Tibial nerve (tissue), 4 donors: ENCODE measurements at regions not wholly inside any gene's neighbourhood (a gene's known extent, or its start where the extent isn't known, plus 50 kb on each side); places are given as distances from the start of the nearest gene placed in this dataset.

Experiments used
- DNase-seq, 2 donors: peaks; one replicate each; pipeline ENCODE4 v3.0.0-alpha.2; 2019; ENCODE audit warnings: low spot score in 2 of 2
- H3K27ac ChIP-seq, 4 donors: fragments of 200-600 bp; sonication (generic) in 3 of 4; one replicate each; pipeline ENCODE4 v1.5.1; 2017 to 2019; ENCODE audit warnings: mild to moderate bottlenecking in 1 of 4
- H3K27me3 ChIP-seq, 2 donors: fragments of 200-600 bp; sonication (generic) in 1 of 2; one replicate each; pipeline versions ENCODE4 v1.5.1 to v1.6.0; 2017 to 2019
- H3K36me3 ChIP-seq, 3 donors: fragments of 200-600 bp; sonication (generic); one replicate each; pipeline ENCODE4 v1.5.1; 2018 to 2019
- H3K4me1 ChIP-seq, 4 donors: fragments of 200-600 bp; sonication (generic) in 3 of 4; one replicate each; pipeline ENCODE4 v1.5.1; 2017 to 2019
- H3K4me3 ChIP-seq, 4 donors: fragments of 200-600 bp; sonication (generic) in 3 of 4; one replicate each; pipeline ENCODE4 v1.5.1; 2017 to 2019; ENCODE audit warnings: mild to moderate bottlenecking in 1 of 4, moderate library complexity in 1 of 4
- H3K9me3 ChIP-seq, 4 donors: fragments of 200-600 bp; sonication (generic) in 3 of 4; one replicate each; pipeline ENCODE4 v1.5.1; 2017 to 2019
- EP300 ChIP-seq, 2 donors: sonication (generic); formaldehyde crosslinking; IDR thresholded peaks; one replicate each; pipeline ENCODE4 v1.6.1; 2017; ENCODE audit warnings: antibody characterized with exemption in 2 of 2, mild to moderate bottlenecking in 1 of 2
- POLR2A ChIP-seq, 2 donors: fragments of 450-650 bp; IDR thresholded peaks; one replicate each; pipeline ENCODE4 v1.6.1; 2017; ENCODE audit warnings: antibody characterized with exemption in 2 of 2, mild to moderate bottlenecking in 2 of 2, moderate library complexity in 2 of 2
- WGBS, 2 donors: methylation state at CpG; one replicate each; pipeline ENCODE4 v1.1.5; 2018; 5-methylcytosine and 5-hydroxymethylcytosine counted together
- TF ChIP-seq, protein P1 (sequence below), 5 experiments: fragments of 200-600 bp in 3 of 5; fragments of 450-650 bp in 2 of 5; sonication (generic) in 3 of 5; IDR thresholded peaks; one replicate each; pipeline ENCODE4 v1.5.1; 2016 to 2019; ENCODE audit warnings: antibody characterized with exemption in 5 of 5, mild to moderate bottlenecking in 3 of 5, moderate library complexity in 2 of 5

DNA sequence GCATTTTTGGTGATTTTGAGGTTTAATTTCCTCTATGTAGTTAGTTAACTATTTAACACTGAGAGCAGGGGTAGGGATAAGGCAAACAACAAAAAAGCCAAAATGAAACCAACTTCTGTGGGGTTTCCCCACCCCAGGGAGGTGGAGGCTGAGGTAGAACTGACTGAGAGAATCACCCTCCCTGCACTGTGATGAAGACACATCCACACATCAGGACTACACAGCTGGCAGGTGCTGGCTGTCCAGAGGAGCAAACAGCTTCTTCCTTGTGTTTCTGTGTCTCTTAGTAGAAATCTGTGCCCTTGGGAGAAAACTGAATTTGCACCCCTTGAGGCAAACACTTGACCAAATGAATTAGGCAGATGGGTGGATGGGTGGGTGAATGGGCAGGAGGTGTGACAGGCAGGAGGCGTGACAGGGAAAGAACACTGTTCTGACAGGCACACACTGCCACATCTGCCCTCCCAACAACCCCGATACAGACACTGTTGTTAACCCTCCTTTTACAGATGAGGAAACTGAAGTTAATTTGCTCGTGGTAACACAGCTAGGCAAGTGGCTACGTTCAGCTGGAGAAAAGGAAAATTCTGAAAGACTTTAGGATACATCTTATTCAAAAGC is 62.9 kb upstream of the AMZ2 start:
- WGBS, 2 donors = 79% methylated on average over 4 of the region's 4 CpGs
- H3K27ac ChIP-seq = peak overlapping the region in 1 of 4 donors; percentile 7
- no peak for DNase-seq
- H3K4me3 ChIP-seq = no peak overlapping the region
- peaks cover 0 to 4% (median 0%) of the 10 kb centered on the region in 4 donors for H3K4me1 ChIP-seq
- H3K9me3 ChIP-seq = no peaks in the 10 kb centered on the region
- no peak for TF ChIP-seq EP300 (IDR thresholded peaks at IDR 0.05)
- no peak for TF ChIP-seq POLR2A (IDR thresholded peaks at IDR 0.05)
- TF ChIP-seq, protein P1, sequence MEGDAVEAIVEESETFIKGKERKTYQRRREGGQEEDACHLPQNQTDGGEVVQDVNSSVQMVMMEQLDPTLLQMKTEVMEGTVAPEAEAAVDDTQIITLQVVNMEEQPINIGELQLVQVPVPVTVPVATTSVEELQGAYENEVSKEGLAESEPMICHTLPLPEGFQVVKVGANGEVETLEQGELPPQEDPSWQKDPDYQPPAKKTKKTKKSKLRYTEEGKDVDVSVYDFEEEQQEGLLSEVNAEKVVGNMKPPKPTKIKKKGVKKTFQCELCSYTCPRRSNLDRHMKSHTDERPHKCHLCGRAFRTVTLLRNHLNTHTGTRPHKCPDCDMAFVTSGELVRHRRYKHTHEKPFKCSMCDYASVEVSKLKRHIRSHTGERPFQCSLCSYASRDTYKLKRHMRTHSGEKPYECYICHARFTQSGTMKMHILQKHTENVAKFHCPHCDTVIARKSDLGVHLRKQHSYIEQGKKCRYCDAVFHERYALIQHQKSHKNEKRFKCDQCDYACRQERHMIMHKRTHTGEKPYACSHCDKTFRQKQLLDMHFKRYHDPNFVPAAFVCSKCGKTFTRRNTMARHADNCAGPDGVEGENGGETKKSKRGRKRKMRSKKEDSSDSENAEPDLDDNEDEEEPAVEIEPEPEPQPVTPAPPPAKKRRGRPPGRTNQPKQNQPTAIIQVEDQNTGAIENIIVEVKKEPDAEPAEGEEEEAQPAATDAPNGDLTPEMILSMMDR (IDR thresholded peaks at IDR 0.05) = no peak
- no peaks in the 10 kb centered on the region for H3K27me3 ChIP-seq
- H3K36me3 ChIP-seq = peaks cover 0 to 9% (median 0%) of the 10 kb centered on the region in 3 donors

DNA sequence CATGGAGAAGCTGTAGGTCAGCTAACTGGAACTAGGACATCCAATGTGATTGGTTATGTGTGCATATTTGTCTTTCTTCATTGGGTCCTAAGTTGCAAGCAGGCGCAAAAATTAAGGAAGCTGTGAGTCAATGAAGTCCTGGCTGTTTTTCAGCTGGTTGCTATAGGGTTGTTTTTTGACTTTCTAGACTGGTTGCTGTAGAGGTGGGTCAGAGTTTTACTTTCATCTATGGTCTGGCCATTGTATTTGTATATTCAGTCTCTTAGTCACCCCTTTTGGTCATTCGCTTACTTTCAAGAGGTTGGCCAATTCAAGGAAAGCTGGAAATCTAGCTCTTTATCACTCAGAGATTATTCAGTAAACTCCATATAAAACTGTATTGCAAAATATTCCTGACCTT is 62.0 kb upstream of the AMZ2 start:
- Histone ChIP-seq H3K9me3 (no peaks in the 10 kb centered on the region), H3K27ac (no peak overlapping the region), H3K27me3 (no peaks in the 10 kb centered on the region), H3K4me1 (peaks cover 0 to 4% (median 0%) of the 10 kb centered on the region in 4 donors), H3K36me3 (peaks cover 0 to 1% (median 0%) of the 10 kb centered on the region in 3 donors), H3K4me3 (no peak overlapping the region)
- no peak for DNase-seq
- WGBS, 2 donors = 85 to 100% methylated on average over 2 of the region's 2 CpGs
- TF ChIP-seq EP300 (IDR thresholded peaks at IDR 0.05) (no peak), POLR2A (IDR thresholded peaks at IDR 0.05) (no peak)
- TF ChIP-seq, protein P1 (IDR thresholded peaks at IDR 0.05) = no peak

DNA sequence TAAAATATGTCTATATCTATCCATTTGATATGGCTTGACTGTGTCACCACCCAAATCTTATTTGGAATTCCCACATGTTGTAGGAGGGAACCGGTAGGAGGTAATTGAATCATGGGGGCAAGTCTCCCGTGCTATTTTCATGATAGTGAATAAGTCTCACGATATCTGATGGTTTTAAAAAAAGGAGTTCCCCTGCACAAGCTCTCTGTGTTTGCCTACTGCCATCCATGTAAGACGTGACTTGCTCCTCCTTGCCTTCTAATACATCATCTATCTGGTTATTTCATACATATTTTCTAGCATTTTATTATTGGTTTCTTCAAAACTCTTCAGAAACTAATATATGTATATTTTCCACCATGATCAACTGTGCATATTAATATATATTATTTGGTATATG is 57.3 kb upstream of the AMZ2 start:
- Histone ChIP-seq H3K4me1 (no peaks in the 10 kb centered on the region), H3K9me3 (no peaks in the 10 kb centered on the region), H3K27ac (no peak overlapping the region), H3K4me3 (no peak overlapping the region), H3K27me3 (peaks cover 0 to 7% of the 10 kb centered on the region in 2 donors), H3K36me3 (no peaks in the 10 kb centered on the region)
- TF ChIP-seq, protein P1 (IDR thresholded peaks at IDR 0.05) = no peak
- TF ChIP-seq POLR2A (IDR thresholded peaks at IDR 0.05) = no peak
- no peak for TF ChIP-seq EP300 (IDR thresholded peaks at IDR 0.05)
- 85 to 87% methylated on average over 4 of the region's 4 CpGs for WGBS, 2 donors
- DNase-seq = no peak

DNA sequence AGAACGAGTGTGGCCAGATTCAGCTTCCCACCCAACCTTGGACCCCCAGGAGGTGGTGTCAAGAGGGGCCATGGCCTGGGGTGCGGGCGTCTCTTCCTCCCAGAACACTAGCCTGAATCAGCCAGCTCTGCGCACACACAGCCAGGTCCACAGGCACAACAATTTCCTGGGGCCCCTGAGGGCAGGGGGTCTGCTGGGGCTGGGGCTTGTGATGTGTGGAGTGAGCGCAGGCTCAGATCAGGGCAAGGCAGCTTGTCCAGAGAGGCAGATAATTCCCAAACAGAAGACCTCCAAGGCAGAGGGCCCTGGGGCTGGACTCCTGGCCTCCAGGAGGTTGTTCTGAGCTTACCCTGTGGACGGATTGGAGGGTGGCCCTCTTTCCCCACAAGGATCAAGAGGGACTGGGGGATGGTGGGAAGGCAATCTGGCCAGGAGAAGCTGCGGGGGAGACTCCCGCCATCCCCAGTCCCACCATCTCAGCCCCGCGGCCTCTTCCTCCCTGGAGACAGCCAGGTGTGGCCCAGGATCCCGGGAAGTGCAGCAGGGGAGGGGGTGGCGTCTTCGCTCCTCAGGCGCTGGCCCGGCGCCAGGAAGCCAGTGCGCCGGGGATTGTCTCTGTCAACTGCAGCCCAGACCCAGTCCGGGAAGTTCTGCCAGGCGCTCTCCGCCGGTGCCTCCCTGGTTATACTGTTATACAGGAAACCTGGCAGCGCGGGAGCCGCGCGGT is 52.0 kb upstream of the AMZ2 start:
- Histone ChIP-seq H3K36me3 (no peaks in the 10 kb centered on the region), H3K9me3 (no peaks in the 10 kb centered on the region), H3K27ac (no peak overlapping the region), H3K4me3 (peak overlapping the region in 3 of 4 donors; percentile 10 to 42 (median 32)), H3K27me3 (peaks cover 0 to 59% of the 10 kb centered on the region in 2 donors), H3K4me1 (peaks cover 0 to 53% (median 44%) of the 10 kb centered on the region in 4 donors)
- 9 to 18% methylated on average over 18 to 25 of the region's 27 CpGs for WGBS, 2 donors
- TF ChIP-seq EP300 (IDR thresholded peaks at IDR 0.05) = no peak
- no peak for DNase-seq

DNA sequence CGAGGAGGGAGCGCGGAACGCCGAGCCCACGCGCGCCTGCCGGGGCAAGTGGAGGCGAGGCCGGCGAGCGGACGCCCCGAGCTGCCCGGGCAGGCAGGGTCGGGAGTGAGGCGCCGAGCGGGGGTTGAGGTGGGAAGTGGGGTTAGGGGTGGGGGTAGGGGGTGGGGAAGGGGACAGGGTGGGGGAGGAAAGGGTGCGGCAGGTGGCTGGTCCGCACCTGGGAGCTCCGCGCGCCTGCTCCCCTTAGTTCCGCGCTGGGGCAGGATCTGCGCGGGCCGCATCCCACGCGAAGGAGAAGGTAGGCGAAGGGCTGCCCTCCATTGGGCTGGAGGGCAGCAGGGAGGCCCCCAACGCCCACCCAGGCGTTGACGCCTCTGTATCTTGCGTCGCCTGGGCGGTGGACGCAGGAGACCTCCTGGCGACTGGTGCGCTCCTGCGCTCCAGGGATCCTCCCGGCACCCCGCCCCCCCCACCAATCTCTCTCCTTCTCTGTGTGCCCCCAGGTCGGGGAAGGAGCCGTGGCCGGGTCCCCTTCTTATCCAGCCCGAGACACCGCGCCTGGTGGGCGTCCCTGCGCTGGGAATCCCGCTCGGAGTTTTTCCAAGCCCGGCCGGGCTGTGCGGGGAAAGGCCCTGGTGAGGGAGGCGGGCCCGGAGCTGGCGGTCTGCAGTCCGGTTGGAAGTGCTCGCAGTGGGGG is 51.3 kb upstream of the AMZ2 start:
- Histone ChIP-seq H3K4me1 (peaks cover 0 to 56% (median 46%) of the 10 kb centered on the region in 4 donors), H3K36me3 (no peaks in the 10 kb centered on the region), H3K27me3 (peaks cover 0 to 65% of the 10 kb centered on the region in 2 donors), H3K27ac (no peak overlapping the region), H3K9me3 (no peaks in the 10 kb centered on the region), H3K4me3 (peak overlapping the region; percentile 10 to 42 (median 30))
- WGBS, 2 donors = 1% methylated on average over 42 to 46 of the region's 63 CpGs
- TF ChIP-seq, protein P1 (IDR thresholded peaks at IDR 0.05) = no peak
- TF ChIP-seq POLR2A (IDR thresholded peaks at IDR 0.05) = no peak
- TF ChIP-seq EP300 (IDR thresholded peaks at IDR 0.05) = no peak
- DNase-seq = no peak
